ENCODE measurements at regions not wholly inside any gene's neighbourhood (a gene's known extent, or its start where the extent isn't known, plus 50 kb on each side); places are given as distances from the start of the nearest gene placed in this dataset.

DNA sequence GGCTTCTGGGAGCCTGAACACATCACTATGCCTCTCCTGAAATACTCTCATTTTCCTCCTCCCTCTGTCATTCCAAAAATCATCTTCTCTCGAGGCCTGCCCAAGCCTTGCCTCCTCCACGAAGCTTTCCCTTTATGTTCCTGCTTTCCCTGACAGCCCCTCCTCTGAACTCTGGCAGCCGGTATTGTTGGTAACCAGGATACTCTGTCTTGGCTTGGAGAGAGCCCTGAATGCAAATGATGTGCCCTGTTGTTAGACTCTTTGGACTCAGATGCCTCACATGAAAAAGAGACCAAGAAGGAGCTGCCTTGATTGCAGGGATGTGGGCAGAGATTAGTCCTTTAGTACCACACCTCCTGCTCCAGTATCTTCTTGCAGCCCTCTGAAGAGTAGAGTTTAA lies 138.5 kb upstream of the DLX2 start:
- Histone ChIP-seq H2AFZ (ENCODE audit: low read length) (no peak overlapping the region), H3K4ac (replicated peaks; ENCODE audit: insufficient read length, low read depth, low read length) (no peak overlapping the region), H2AK5ac (ENCODE audit: low read depth, low read length) (no peak overlapping the region), H3K23ac (ENCODE audit: insufficient read length) (no peak overlapping the region), H2BK5ac (ENCODE audit: low read depth, low read length) (no peak overlapping the region), H4K5ac (ENCODE audit: insufficient read length, low read depth, low read length) (no peak overlapping the region), H3K27me3 (replicated peaks in 1 of 4; ENCODE audit: control insufficient read depth in 3 of 4, extremely low read depth in 1 of 4, insufficient read depth in 3 of 4, low read length in 3 of 4) (peaks cover 0 to 3% (median under 1%) of the 10 kb centered on the region in 4 experiments; a peak in 2 of 7 replicates), H3K27ac (ENCODE audit: low read depth, low read length) (no peak overlapping the region), H3K4me1 (replicated peaks in 1 of 4; ENCODE audit: control insufficient read depth in 3 of 4, insufficient read depth in 4 of 4, low read length in 3 of 4) (peaks cover 0 to under 1% (median under 1%) of the 10 kb centered on the region in 4 experiments; a peak in 1 of 7 replicates), H3K36me3 (ENCODE audit: control insufficient read depth in 2 of 4, insufficient read depth in 4 of 4, low read length in 3 of 4) (no peaks in the 10 kb centered on the region), H4K20me1 (replicated peaks in 1 of 2; ENCODE audit: control insufficient read depth in 1 of 2, insufficient read depth in 2 of 2, low read length in 2 of 2) (no peaks in the 10 kb centered on the region), H3K4me3 (ENCODE audit: extremely low read depth in 1 of 4, insufficient read depth in 2 of 4, low read depth in 3 of 4, low read length in 4 of 4) (no peak overlapping the region), H3K14ac (ENCODE audit: insufficient read length) (no peak overlapping the region), H3K9me3 (ENCODE audit: insufficient read depth in 2 of 2, low read depth in 1 of 2, low read length in 1 of 2) (no peaks in the 10 kb centered on the region), H2BK15ac (ENCODE audit: low read length) (no peak overlapping the region), H2BK120ac (replicated peaks; ENCODE audit: low read depth, low read length) (no peak overlapping the region), H3K23me2 (ENCODE audit: low read depth, low read length) (no peaks in the 10 kb centered on the region), H3K18ac (ENCODE audit: extremely low read depth, low read length) (no peak overlapping the region), H3K56ac (replicated peaks; ENCODE audit: insufficient read length, low read depth, low read length) (no peak overlapping the region), H3K79me2 (ENCODE audit: control insufficient read depth in 1 of 2, insufficient read depth in 2 of 2, low read length in 2 of 2) (no peaks in the 10 kb centered on the region), H3K9ac (replicated peaks in 1 of 4; ENCODE audit: extremely low read depth in 1 of 4, low read depth in 3 of 4, low read length in 3 of 4) (no peak overlapping the region), H2BK12ac (ENCODE audit: low read depth, low read length) (no peak overlapping the region), H3K4me2 (ENCODE audit: insufficient read depth in 1 of 2, low read depth in 2 of 2, low read length in 2 of 2) (no peak overlapping the region), H4K8ac (ENCODE audit: extremely low read depth, insufficient read depth, low read length) (no peak overlapping the region), H3K79me1 (ENCODE audit: low read depth, low read length) (no peaks in the 10 kb centered on the region), H4K91ac (replicated peaks; ENCODE audit: insufficient read length, low read length) (no peak overlapping the region), H2BK20ac (ENCODE audit: low read length) (no peak overlapping the region)
- DNase-seq (ENCODE audit: low read depth in 1 of 2, low spot score in 2 of 2) (no peak), FAIRE-seq (no peak)
- 85% methylated on average over 3 of the region's 3 CpGs; no CpG with 5 or more reads in 1 of the 2 experiments for WGBS, 2 experiments (ENCODE audit: extremely low coverage in 1 of 2, insufficient coverage in 1 of 2, insufficient read length in 1 of 2, insufficient replicate concordance in 2 of 2, low coverage in 1 of 2, low lambda C conversion rate in 2 of 2, missing lambda C conversion rate in 1 of 2)
- ChIA-PET CTCF (ENCODE audit: partially characterized antibody) (no interaction called here), POLR2A (ENCODE audit: partially characterized antibody) (no interaction called here)
- TF ChIP-seq TBP (IDR thresholded peaks at IDR 0.05; ENCODE audit: low read depth, low read length) (no peak), POU5F1 (IDR thresholded peaks at IDR 0.05; ENCODE audit: low read depth, low read length) (no peak), KDM1A (IDR thresholded peaks at IDR 0.05; ENCODE audit: borderline replicate concordance, low read length) (no peak), TAF7 (optimal IDR thresholded peaks at IDR 0.05; ENCODE audit: borderline replicate concordance, low read depth, low read length) (no peak), SRF (IDR thresholded peaks at IDR 0.05; ENCODE audit: low read depth, low read length) (no peak), CBX8 (IDR thresholded peaks at IDR 0.05; ENCODE audit: borderline replicate concordance, low read depth, low read length) (no peak), BCL11A (IDR thresholded peaks at IDR 0.05; ENCODE audit: low read depth in 2 of 2, low read length in 2 of 2) (no peak), EZH2 (IDR thresholded peaks at IDR 0.05; ENCODE audit: low read depth, low read length, severe bottlenecking) (no peak), CHD2 (IDR thresholded peaks at IDR 0.05; ENCODE audit: low read length) (no peak)
- TF ChIP-seq, protein P1, sequence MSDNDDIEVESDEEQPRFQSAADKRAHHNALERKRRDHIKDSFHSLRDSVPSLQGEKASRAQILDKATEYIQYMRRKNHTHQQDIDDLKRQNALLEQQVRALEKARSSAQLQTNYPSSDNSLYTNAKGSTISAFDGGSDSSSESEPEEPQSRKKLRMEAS (IDR thresholded peaks at IDR 0.05) = no peak
